Panc1 (cell line): ENCODE measurements at regions not wholly inside any gene's neighbourhood (a gene's known extent, or its start where the extent isn't known, plus 50 kb on each side); places are given as distances from the start of the nearest gene placed in this dataset.

Experiments
- ATAC-seq: fragments of 200-7000 bp; cut with Tn5 transposase; 2 replicates; pipeline ENCODE4 v1.9.1; 2020; ENCODE audit warnings: mild to moderate bottlenecking, moderate library complexity
- BruUV-seq: library from RNA; stranded (reverse); fragments of 400-500 nt; replicated peaks from 2 replicates; lab custom pipeline; 2021; lab: Mats Ljungman, UMichigan
- CTCF ChIA-PET: fragments of 300-600 bp; sonication (Branson Sonifier 250); formaldehyde crosslinking; loops from one replicate; lab custom pipeline; 2022; ENCODE audit warnings: antibody characterized with exemption; lab: Charles Lee
- POLR2A ChIA-PET: fragments of 300-600 bp; sonication (Branson Sonifier 250); formaldehyde crosslinking; loops from one replicate; lab custom pipeline; 2022; ENCODE audit warnings: antibody characterized with exemption; lab: Charles Lee
- DNase-seq: peaks from one replicate; pipeline ENCODE4 v3.0.0-alpha.2; 2010; ENCODE audit warnings: low read depth, low spot score
- H3K27ac ChIP-seq: 2 replicates; pipeline ENCODE4 v1.5.1; 2011; ENCODE audit warnings: mild to moderate bottlenecking, low read length, inconsistent platforms
- H3K27me3 ChIP-seq: fragments of 200-500 bp; sonication (Bioruptor generic); 2 replicates; pipeline ENCODE4 v1.6.0; 2014; ENCODE audit warnings: low read length, inconsistent platforms; ENCODE audit not compliant: control insufficient read depth, insufficient read depth
- H3K36me3 ChIP-seq: fragments of 200-500 bp; sonication (Bioruptor generic); 2 replicates; pipeline ENCODE4 v1.5.1; 2014; ENCODE audit warnings: inconsistent platforms, mild to moderate bottlenecking, low read length, moderate library complexity; ENCODE audit not compliant: control insufficient read depth, insufficient read depth
- H3K4me1 ChIP-seq: 2 replicates; pipeline ENCODE4 v1.5.1; 2011; ENCODE audit warnings: inconsistent platforms, mild to moderate bottlenecking, low read length, moderate library complexity; ENCODE audit not compliant: control insufficient read depth, insufficient read depth
- H3K4me3 ChIP-seq, 2 experiments: 2 replicates each; pipeline ENCODE4 v1.5.1; 2011 to 2012; ENCODE audit warnings: low read depth in 2 of 2, low read length in 2 of 2, mild to moderate bottlenecking in 2 of 2, inconsistent platforms in 1 of 2, moderate library complexity in 1 of 2
- H3K9me3 ChIP-seq: fragments of 200-500 bp; sonication (Bioruptor generic); 2 replicates; pipeline ENCODE4 v1.5.1; 2014; ENCODE audit warnings: low read depth, mild to moderate bottlenecking, inconsistent platforms, low read length, moderate library complexity; ENCODE audit not compliant: control insufficient read depth, insufficient read depth
- POLR2AphosphoS5 ChIP-seq: IDR thresholded peaks from 2 replicates; pipeline ENCODE4 v1.6.1; 2012; ENCODE audit warnings: mild to moderate bottlenecking, low read depth, low read length, moderate library complexity
- SIN3A ChIP-seq: IDR thresholded peaks from 2 replicates; pipeline ENCODE4 v1.6.1; 2012; ENCODE audit warnings: low read depth, mild to moderate bottlenecking, low read length, moderate library complexity, borderline replicate concordance; ENCODE audit not compliant: insufficient read depth
- TCF7L2 ChIP-seq: IDR thresholded peaks from 2 replicates; pipeline ENCODE4 v1.6.1; 2011; ENCODE audit warnings: mild to moderate bottlenecking, low read depth, low read length, inconsistent platforms
- in situ Hi-C: cut with HindIII; loops from 2 replicates; pipeline ENCODE4 v1.10.0; 2016; ENCODE audit warnings: low sequenced_read_pairs, low pct_unique_long_range_greater_than_20kb
- intact Hi-C: fragments of 100-400 bp; cut with micrococcal nuclease; formaldehyde crosslinking; loops from one replicate; pipeline ENCODE4 v1.10.0; 2022; ENCODE audit not compliant: unreplicated experiment
- TF ChIP-seq, protein P1 (sequence below): fragments of 450-650 bp; IDR thresholded peaks from 2 replicates; pipeline ENCODE4 v1.5.1; 2017; ENCODE audit warnings: mild to moderate bottlenecking
- TF ChIP-seq, protein P2 (sequence below), 2 experiments: IDR thresholded peaks; 2 replicates each; pipeline ENCODE4 v1.6.1; 2011 to 2012; ENCODE audit warnings: low read depth in 2 of 2, control low read depth in 1 of 2, low read length in 1 of 2, mild to moderate bottlenecking in 1 of 2, moderate library complexity in 1 of 2; ENCODE audit not compliant: insufficient read depth in 1 of 2

DNA sequence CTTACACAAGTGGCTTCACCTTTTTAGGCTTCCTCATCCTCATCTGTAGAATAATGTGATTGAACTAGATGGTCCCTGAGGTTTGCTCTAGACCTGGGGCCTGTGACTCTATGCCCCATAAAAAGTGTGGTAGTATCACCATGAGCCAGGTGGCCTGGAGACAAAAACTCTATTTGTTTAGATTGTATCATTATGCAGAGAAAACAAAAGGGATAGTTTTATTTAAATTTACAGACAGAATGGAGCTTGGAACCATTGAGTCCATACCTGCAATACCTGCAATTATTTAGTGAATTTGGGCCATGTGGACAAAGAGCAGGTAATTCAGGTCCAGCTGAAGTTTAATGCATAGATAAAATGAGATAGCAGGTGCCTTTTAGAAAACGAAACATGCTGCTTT is 139.5 kb upstream of the RPL34 start:
- BruUV-seq = no TSS peak
- Histone ChIP-seq H3K4me1 (no peaks in the 10 kb centered on the region), H3K27me3 (no peaks in the 10 kb centered on the region), H3K4me3 (no peak overlapping the region), H3K36me3 (no peaks in the 10 kb centered on the region), H3K27ac (no peak overlapping the region), H3K9me3 (no peaks in the 10 kb centered on the region)
- CTCF ChIA-PET = no interaction called here
- intact Hi-C loops = no loop called here
- ATAC-seq (no peak), DNase-seq (no peak)
- POLR2A ChIA-PET = no interaction called here
- in situ Hi-C loops = no loop called here
- TF ChIP-seq, protein P1, sequence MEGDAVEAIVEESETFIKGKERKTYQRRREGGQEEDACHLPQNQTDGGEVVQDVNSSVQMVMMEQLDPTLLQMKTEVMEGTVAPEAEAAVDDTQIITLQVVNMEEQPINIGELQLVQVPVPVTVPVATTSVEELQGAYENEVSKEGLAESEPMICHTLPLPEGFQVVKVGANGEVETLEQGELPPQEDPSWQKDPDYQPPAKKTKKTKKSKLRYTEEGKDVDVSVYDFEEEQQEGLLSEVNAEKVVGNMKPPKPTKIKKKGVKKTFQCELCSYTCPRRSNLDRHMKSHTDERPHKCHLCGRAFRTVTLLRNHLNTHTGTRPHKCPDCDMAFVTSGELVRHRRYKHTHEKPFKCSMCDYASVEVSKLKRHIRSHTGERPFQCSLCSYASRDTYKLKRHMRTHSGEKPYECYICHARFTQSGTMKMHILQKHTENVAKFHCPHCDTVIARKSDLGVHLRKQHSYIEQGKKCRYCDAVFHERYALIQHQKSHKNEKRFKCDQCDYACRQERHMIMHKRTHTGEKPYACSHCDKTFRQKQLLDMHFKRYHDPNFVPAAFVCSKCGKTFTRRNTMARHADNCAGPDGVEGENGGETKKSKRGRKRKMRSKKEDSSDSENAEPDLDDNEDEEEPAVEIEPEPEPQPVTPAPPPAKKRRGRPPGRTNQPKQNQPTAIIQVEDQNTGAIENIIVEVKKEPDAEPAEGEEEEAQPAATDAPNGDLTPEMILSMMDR = no peak
- TF ChIP-seq SIN3A (no peak), POLR2AphosphoS5 (no peak), TCF7L2 (no peak)
- TF ChIP-seq, protein P2, sequence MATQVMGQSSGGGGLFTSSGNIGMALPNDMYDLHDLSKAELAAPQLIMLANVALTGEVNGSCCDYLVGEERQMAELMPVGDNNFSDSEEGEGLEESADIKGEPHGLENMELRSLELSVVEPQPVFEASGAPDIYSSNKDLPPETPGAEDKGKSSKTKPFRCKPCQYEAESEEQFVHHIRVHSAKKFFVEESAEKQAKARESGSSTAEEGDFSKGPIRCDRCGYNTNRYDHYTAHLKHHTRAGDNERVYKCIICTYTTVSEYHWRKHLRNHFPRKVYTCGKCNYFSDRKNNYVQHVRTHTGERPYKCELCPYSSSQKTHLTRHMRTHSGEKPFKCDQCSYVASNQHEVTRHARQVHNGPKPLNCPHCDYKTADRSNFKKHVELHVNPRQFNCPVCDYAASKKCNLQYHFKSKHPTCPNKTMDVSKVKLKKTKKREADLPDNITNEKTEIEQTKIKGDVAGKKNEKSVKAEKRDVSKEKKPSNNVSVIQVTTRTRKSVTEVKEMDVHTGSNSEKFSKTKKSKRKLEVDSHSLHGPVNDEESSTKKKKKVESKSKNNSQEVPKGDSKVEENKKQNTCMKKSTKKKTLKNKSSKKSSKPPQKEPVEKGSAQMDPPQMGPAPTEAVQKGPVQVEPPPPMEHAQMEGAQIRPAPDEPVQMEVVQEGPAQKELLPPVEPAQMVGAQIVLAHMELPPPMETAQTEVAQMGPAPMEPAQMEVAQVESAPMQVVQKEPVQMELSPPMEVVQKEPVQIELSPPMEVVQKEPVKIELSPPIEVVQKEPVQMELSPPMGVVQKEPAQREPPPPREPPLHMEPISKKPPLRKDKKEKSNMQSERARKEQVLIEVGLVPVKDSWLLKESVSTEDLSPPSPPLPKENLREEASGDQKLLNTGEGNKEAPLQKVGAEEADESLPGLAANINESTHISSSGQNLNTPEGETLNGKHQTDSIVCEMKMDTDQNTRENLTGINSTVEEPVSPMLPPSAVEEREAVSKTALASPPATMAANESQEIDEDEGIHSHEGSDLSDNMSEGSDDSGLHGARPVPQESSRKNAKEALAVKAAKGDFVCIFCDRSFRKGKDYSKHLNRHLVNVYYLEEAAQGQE (IDR thresholded peaks at IDR 0.05; ENCODE audit: insufficient read depth in 1 of 2, low read depth in 2 of 2, low read length in 1 of 2) = no peak

DNA sequence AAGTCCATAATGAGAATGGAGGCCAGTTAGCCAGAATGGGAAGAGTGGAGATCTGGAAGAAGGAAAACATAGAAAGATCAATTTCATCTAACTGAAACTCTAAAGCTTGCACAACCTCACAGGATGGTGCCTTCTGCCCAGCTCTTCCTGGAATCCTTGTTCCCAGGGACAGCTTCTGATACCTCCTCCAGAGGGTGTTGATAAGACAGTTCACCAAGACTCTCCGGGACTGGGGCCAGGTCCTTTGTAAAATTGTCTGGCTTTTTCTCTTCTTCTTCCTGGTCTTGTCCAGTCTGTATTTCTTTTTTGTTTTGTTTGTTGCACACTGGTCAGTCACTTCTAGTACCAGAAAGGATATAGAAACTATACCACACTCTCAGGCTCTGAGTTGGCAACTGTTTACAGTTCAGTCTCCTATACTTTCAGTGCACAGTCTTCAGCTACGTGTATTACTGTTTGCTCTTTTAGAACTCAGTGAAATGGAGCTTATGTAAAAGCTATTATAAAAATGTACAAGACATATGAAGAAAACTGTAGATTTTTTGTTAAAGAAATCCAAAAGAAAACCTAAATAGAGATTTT is 142.8 kb upstream of the RPL34 start:
- CTCF ChIA-PET = no interaction called here

More for the DNA sequence above, 142.8 kb upstream of the RPL34 start:
- Histone ChIP-seq H3K27ac (no peak overlapping the region), H3K4me3 (no peak overlapping the region), H3K36me3 (no peaks in the 10 kb centered on the region), H3K9me3 (no peaks in the 10 kb centered on the region), H3K27me3 (no peaks in the 10 kb centered on the region), H3K4me1 (no peaks in the 10 kb centered on the region)
- in situ Hi-C loops = no loop called here
- TF ChIP-seq, protein P1 = no peak
- TF ChIP-seq, protein P2 (IDR thresholded peaks at IDR 0.05; ENCODE audit: insufficient read depth in 1 of 2, low read depth in 2 of 2, low read length in 1 of 2) = no peak
- no peak for TF ChIP-seq TCF7L2
- no peak for TF ChIP-seq POLR2AphosphoS5
- TF ChIP-seq SIN3A = no peak
- no TSS peak for BruUV-seq
- DNase-seq (no peak), ATAC-seq (no peak)
- POLR2A ChIA-PET = no interaction called here
- intact Hi-C loops = no loop called here
